ENCODE measurements at regions not wholly inside any gene's neighbourhood (a gene's known extent, or its start where the extent isn't known, plus 50 kb on each side); places are given as distances from the start of the nearest gene placed in this dataset.

DNA sequence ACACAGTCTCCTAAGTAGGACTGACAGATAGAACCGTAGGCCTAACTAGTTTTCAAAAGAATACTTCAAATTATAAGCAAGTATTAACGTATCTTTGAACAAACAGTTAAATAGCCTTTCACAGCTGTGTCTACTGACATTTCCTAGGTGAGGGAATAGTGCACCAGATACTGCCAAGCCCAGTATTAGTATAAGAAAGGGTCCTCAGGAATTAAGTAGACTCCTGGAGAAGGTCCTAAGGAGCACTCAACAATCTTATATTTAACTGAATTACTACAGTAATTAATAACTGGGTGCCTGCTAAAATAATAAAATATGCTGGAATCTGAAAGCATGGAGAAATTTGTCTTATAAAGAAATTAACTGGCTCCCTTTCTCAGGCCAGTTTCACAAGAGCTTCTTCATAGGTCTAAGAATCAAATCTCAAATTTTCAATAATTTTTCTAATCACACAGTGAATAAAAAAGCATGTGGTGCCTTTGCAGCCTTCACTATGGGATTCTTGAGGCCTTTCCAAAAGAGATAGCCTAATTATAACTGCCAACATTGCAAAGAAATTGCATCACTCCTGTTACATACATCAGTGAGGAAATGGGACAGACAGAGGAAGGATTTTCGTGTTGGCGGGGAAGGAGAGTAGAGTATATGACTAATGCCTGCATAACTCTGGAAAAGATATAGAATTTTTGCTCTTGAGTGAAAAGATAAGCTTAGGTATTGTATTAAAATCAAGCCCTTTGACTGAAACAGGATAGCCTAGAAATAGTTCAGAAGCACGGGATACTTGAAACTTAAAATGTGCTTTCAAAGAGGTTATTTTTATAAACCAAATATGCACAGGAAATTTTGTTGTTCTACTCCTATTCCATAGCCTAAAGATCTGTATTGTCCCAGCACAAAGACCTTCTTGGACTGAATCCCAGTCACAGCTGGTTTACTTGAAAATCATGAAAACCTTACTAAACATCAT, 228.6 kb upstream of the STK17B start:
- 39 to 45% (median 41%) methylated on average over 5 of the region's 5 CpGs for WGBS, 3 donors
- no peak overlapping the region for H3K27ac ChIP-seq (ENCODE audit: low read depth, low read length)

DNA sequence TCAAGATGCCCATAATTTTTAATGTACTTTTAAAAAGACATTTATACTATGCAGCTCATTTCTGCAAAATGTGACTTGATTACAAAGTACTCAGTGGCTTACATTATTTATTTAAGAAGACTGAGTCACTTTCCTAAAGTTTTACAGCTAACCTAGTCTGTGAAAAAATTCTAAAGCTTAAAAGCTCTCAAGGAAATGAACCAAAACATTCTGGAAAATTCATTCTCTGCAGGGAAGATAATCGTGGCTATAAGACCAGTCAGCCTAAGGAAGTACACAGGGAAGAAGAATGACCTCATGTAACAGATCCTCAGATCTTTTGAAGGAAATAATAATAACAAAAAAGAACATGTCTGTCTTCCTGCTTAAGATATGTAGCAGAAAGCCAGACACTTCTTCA, 232.1 kb upstream of the STK17B start:
- WGBS, 3 donors, result 28 to 52% (median 42%) methylated on average over 1 of the region's 1 CpG
- H3K27ac ChIP-seq (ENCODE audit: low read depth, low read length), result no peak overlapping the region

DNA sequence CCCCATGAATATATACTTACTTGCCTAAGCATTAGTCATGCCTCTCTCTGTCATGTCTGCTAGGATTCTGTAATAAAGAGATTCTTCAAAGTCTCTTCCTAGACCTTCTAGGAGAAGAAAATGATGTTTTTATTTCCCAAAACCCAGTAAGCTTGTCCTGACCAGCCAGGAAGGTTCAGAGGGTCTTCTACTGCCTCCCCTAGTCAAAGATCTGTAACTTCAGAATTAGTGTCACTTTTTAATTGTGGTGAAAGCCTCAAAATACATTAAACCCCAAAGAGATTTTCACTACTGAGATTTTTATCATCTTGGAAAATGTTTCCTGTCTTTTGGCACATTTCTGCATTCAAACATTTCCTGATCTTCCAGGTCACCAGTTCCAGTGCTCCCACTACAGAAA, 232.9 kb upstream of the STK17B start:
- no peak overlapping the region for H3K27ac ChIP-seq (ENCODE audit: low read depth, low read length)

DNA sequence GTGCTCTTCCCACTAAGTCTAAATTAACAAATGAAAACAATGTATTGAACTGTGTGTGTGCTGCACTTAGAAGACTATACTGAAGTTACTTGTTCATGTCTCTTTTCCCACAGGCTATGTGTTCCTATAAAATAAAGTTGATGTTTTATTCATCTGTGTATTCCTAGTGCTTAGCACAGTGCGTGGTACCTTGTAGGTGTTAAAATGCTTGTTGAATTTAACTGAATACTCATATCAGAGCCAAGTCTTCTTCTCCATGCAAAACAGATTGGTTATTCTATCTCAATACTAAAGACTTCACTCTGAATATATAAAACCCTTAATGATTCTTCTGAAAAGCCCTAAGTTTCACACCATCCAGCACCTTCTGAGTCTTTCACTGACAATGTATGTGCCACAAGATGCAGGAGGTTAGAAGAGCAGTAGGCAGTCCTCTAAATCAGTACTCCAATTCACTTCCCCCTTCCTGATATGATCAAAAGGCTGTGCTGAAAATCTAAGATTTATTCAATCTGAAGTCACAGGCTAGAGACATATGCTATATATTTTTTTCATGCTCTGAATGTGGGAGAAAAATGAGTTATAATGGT, 231.7 kb upstream of the CCDC150 start:
- H3K27ac ChIP-seq (ENCODE audit: low read depth, low read length), result no peak overlapping the region
- WGBS, 3 donors, result 73 to 94% (median 91%) methylated on average over 1 of the region's 1 CpG

DNA sequence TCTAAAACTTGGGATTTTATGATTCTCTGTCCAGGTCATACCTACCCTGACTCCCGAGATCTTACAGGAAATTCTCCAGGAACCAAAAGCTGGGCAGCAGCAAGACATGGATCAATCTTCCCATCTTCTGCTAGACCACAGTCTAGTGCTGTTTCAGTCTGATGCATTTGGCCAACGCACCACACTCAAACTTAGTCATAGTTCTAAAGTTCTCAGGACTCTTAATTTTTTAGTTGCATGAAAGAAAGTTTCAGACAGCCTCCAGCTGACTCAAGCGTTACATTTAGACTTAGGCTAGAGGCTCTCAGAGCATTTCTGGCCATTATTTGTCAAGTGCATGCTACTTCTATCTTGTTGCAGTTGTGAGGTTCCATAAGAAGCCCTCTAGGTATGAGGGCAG, 230.1 kb upstream of the CCDC150 start:
- no peak overlapping the region for H3K27ac ChIP-seq (ENCODE audit: low read depth, low read length)
- WGBS, 3 donors, result 75 to 97% (median 91%) methylated on average over 3 of the region's 3 CpGs

DNA sequence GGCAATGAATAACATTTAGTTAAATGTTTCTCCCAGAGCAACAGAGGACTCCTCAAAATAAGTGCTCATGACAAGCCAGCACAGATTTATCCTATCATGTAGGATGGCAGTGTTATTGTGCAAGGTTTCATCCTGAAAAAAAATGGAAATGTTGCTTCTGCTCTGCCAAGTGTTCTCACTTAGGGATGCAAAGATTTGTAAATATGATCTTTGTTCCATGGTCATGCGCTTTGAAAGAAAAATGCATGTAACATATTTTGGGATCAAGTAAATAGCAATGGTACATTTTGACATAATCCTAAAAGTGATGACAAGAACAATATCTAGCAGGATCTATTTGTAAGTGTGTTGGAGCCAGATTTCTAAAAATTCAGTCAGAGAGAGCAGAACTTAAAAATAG, 229.5 kb upstream of the CCDC150 start:
- 76 to 95% (median 83%) methylated on average over 1 of the region's 1 CpG for WGBS, 3 donors
- no peak overlapping the region for H3K27ac ChIP-seq (ENCODE audit: low read depth, low read length)

DNA sequence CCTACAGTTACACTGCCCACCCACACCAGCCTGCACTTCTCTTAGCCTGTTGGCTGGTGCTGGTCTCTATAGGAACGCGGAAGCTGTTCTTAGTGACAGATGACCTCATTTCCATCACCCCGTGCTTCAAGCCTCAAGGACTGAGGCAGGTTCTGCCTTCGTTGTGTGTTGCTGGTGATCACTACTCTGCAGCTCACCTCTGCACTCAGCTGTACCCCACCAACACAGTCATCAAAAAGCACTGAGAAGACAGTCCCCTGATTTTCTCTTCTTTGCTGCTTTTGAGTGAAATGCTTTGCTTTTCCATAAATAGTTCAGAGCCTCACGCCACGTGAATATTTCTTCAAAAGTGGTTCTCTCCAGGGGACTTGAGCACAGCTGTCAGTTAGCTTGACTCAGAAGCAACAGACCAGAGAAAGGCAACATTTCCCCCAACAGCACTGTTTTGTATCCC, 225.7 kb upstream of the CCDC150 start:
- 47 to 65% (median 56%) methylated on average over 6 of the region's 6 CpGs for WGBS, 3 donors
- H3K27ac ChIP-seq (ENCODE audit: low read depth, low read length), result no peak overlapping the region

DNA sequence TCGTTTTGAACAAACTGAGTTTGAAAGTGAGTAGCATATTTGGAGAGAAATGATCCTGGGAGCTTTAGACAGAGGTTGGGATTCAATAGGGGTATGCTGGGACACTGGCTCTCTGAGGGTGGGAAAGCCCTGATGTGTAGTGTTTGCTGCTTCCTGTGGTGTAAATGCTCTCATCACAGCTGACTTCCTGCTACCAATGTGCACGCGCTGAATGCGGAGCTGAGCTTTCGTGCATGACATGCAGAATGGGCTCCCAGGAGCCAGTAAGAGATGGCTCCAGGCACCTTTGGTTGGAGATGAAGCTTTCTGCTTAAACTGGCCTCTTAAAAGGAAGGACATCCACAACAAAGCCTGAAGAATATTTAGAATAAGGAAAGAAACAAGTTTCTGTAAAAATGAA, 224.1 kb upstream of the CCDC150 start:
- WGBS, 3 donors, result 59 to 66% (median 60%) methylated on average over 5 of the region's 5 CpGs
- H3K27ac ChIP-seq (ENCODE audit: low read depth, low read length), result no peak overlapping the region

DNA sequence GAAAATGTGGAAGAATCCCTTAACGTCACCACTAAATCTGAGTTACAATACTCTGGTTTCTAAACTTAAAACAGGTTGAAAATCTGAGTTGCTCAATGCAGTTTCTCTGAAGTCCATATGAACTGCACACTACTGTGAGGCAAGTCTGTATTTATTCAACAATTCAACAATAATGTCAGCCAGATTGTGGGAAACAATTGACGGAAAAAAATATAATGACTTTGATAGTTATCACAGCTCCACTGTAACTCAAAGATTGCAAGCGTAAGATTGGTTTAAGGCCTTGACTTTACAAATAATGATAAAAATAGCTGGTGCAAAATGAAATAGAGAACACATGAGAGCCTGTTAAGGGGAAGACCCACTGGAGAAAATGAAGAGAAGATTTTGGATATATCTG, 219.4 kb upstream of the CCDC150 start:
- no peak overlapping the region for H3K27ac ChIP-seq (ENCODE audit: low read depth, low read length)
- 68 to 83% (median 76%) methylated on average over 3 of the region's 3 CpGs for WGBS, 3 donors

DNA sequence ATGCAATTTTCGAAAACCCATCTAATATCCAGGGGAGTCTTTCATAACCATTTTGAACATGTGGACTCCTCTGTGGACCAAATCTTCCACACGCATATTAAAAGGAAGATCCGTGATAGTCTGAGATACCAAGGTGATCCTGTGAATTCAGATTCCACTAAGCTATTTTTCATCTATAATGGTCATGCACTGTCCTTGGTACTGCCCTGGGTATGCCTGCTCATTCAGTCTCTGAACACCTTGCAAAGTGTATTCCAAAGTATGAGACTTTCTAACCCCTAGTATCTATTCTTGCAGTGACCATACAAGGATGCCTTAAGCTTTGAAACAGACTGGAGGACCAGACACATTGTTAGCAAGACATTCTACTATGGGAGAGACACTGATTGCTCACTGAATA, 217.6 kb upstream of the CCDC150 start:
- WGBS, 3 donors, result 79 to 98% (median 81%) methylated on average over 3 of the region's 3 CpGs
- H3K27ac ChIP-seq (ENCODE audit: low read depth, low read length), result no peak overlapping the region

DNA sequence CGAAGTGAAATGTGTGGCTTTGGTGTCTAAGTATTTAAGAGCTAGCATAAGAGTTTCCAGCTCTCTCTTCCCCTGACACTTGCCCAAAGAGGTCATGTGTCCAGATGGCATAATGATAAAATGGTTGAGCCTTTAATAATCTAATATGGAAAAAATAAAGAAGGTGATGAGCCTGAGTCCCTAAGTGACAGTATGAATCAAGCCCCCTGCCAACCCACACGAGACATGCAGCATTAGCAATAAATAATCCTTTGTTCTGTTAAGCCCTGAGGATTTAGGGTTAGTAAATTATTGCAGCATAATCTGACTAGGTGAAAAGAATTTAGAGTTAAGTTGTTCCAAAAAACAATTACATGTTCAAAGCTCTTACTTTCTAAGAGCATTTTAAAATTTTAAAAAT, 217.2 kb upstream of the CCDC150 start:
- no peak overlapping the region for H3K27ac ChIP-seq (ENCODE audit: low read depth, low read length)
- 70 to 88% (median 81%) methylated on average over 2 of the region's 2 CpGs for WGBS, 3 donors

DNA sequence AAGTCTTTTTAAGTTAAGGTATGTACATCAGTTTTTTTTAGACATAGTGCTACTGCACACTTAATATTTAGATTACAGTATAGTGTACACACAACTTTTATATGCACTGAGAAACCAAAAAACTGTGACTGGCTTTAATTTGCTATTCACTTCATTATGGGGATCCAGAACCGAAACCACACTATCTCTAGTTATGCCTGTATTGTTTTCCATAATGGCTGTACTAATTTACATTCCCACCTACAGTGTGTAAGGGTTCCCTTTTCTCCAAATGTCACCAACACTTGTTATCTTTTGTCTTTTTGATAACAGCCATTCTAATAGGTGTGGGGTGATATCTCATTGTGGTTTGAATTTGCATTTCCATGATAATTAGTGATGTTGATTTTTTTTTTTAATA, 213.4 kb upstream of the CCDC150 start:
- 94 to 100% (median 98%) methylated on average over 1 of the region's 1 CpG for WGBS, 3 donors
- no peak overlapping the region for H3K27ac ChIP-seq (ENCODE audit: low read depth, low read length)

DNA sequence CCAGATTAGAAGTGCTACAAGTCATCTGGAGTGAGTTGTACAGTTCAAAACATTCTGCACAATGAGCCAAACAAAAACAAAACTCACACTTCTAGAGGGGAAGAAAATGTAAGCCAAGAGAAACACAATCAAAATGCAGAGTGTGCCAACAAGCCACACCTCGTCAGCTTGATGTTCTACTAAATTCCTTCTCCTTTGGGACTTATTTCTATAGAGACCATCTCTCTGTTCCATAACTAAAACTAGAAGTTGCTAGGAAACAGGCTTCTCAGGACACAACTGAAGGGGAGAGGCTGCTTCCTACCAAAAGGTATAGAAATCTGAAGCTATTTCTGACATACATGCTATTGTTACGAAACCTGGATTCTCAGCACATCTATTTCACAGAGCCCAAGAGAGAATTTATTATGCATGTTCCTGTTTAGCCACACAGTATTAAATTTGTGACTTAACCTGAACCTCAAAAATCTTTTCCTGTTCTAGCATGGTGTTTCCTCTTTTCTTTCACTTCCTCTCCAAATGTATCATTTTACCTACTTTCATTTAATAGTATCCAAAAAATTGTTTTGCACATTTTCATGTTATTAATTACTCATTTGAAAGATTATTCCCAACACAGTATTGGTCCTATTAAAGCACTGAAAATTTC, 211.4 kb upstream of the CCDC150 start:
- H3K27ac ChIP-seq (ENCODE audit: low read depth, low read length), result no peak overlapping the region
- 11 to 24% (median 19%) methylated on average over 2 of the region's 2 CpGs for WGBS, 3 donors

DNA sequence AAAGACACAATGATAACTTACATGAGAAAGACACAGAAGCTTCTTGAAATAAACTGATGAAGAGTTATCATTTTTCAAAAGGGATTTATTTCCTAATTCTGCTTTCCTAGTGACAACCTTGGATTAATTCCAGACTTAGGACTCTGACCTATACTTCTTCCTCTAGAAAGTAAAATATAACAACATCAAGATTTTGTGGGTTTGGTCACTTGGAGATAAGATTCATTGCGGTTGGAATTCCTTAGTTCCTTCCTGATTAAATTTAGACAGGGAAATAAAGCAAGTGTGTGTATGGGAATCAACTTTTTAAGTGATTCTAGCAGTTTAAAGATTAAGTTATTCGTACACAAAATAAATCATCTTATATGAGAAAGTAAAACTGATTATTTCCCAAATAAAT, 208.4 kb upstream of the CCDC150 start:
- WGBS, 3 donors, result 39 to 57% (median 40%) methylated on average over 2 of the region's 2 CpGs
- no peak overlapping the region for H3K27ac ChIP-seq (ENCODE audit: low read depth, low read length)

DNA sequence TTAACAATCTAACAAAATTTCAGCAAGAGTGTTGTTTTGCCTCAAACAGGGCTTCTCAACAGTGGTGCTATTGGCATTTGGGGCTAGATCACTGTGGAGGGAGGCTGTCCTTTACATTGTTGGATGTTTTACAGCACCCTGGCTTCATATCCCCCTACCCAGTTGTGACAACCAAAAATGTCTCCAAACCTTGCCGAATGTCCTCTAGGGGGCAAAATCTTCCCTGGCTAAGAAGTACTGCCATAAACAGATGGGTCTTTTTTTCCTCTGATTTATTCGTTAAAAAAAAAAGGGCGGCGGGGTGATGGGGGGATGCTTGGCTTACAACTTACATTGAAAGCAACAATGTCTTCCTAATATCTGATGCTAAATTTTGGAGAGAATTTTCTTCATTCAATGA, 207.6 kb upstream of the CCDC150 start:
- 50 to 71% (median 68%) methylated on average over 4 of the region's 4 CpGs for WGBS, 3 donors
- no peak overlapping the region for H3K27ac ChIP-seq (ENCODE audit: low read depth, low read length)

DNA sequence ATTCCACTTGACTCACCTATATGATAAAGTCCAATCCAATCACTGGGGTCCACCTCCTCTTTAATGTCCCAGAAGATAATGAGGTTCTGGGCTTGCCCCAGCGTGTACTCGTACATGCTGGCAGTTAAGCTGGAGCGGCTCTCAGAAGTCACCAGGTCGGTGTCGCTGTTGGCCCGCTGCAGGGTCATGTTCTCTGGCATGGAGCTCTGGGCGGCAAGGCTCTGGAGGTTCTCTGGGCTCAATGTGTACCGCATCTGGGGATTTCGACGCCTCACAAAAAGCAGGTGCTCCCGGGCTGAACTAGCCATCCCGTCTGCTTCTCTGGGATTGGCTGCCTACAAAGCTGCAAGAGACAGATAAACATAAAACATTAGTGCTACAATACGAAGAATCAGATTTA, 206.4 kb upstream of the CCDC150 start:
- WGBS, 3 donors, result 92 to 95% (median 95%) methylated on average over 13 of the region's 13 CpGs
- no peak overlapping the region for H3K27ac ChIP-seq (ENCODE audit: low read depth, low read length)

DNA sequence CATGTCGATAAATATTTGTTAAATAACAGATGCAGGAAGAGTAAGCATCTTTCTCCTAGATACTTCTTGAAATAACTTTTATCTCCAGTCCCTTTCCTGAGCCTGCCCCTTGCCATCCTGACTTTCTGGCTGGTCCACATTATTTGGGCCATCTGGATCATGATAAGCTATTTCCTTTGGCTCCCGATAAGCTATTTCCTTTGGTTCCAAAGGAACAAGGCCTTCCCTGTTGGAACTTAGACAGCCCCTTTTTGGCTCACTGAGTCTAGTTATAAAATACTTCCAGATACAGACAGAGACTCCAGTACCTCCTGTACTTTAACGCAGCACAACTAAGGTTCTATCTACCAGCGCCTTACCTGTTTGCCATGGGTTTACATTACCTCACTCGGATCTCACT, 205.3 kb upstream of the CCDC150 start:
- H3K27ac ChIP-seq (ENCODE audit: low read depth, low read length), result no peak overlapping the region
- WGBS, 3 donors, result 82 to 89% (median 83%) methylated on average over 5 of the region's 5 CpGs

DNA sequence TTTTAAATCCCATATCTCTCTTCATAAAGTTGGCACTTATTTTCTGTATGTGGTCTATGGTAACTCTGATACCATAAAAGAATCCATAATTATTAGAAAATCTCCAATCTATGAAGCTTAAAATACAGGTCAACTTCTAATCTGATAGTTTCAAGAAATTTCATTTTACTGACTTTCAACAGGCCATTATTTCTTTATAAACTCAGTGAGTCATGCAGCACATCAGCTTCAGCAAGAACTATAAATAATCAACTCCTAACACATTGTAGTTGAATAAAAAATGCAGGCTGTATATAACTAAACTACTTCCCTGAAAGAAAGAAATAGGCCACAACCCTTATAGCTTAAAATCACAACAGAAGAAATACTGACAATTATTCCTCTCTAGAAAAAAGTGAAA, 204.3 kb upstream of the CCDC150 start:
- no peak overlapping the region for H3K27ac ChIP-seq (ENCODE audit: low read depth, low read length)

DNA sequence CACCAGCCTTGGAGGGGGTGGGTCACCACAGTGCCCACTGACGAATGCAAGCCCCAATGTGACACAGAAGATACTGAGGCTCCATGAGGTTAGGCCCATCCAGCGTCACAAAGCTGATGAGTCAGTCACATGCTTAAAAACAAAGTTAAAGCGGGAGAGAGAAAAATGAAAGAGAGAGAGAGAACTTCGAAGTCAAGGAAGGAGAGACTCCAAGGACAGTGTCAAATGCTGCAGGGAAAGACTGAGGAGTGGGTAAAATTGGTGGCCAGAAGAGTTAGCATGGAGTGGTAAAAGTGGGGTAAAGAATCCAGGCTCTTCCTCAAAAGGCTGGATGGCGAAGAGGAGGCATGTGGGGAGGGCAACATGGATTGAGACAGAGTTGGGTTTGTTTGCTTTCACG, 201.9 kb upstream of the CCDC150 start:
- WGBS, 3 donors, result 85 to 93% (median 91%) methylated on average over 6 of the region's 6 CpGs
- H3K27ac ChIP-seq (ENCODE audit: low read depth, low read length), result no peak overlapping the region

DNA sequence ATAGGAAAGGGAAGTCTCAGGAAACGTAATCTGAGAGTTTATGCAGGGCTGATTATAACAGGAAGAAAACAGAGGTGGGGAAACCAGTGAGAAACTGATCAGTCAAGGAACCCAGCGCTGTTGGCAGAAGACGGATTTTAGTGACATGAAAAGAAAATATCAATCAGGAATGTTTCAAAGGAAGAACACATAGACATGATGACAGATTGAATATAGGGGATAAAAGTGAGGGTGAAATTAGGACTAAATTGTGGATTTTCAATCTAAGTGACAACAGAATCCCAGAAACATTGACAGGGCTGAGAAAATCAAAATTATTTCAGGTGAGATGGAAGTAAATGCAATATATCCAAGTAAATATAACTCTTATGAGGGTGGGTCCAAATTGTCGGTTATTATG, 199.8 kb upstream of the CCDC150 start:
- no peak overlapping the region for H3K27ac ChIP-seq (ENCODE audit: low read depth, low read length)
- 68 to 71% (median 70%) methylated on average over 4 of the region's 4 CpGs for WGBS, 3 donors
